H1 (cell line): ENCODE measurements at regions not wholly inside any gene's neighbourhood (a gene's known extent, or its start where the extent isn't known, plus 50 kb on each side); places are given as distances from the start of the nearest gene placed in this dataset.

Source experiments
- ASH2L ChIP-seq: fragments of 200-600, 300-600 bp; sonication (generic); IDR thresholded peaks from one replicate; pipeline ENCODE4 v1.7.1; 2017; ENCODE audit warnings: low read length
- TAF1 ChIP-seq: IDR thresholded peaks from 2 replicates; pipeline ENCODE4 v1.6.1; 2011; ENCODE audit warnings: mild to moderate bottlenecking, low read depth, low read length

DNA sequence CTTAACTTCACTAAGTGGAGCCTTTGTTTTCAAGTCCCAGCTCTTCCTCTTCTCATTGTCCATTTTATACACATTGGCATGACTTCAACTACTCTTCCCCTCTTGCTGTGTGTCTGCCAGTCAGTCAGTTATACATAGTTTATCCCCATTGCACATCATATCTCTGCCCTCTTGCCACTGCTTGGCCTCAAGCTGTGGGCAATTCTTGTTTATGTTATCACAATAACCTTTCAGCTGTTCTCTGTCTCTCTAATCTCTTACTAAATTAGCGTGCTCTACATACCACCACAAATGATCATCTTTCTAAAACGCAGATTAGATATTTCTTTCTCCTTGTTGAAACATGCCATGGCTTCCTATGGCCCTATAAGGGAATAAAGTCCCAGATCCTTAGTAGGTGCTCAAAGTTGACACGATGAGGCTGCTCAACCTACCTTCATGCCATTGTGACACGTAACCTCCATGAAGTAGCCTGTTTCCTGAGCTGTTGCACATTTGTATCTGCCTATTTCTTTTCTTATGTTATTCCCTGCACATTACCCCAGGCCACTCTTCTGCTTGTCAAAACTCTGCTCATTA, 239.3 kb downstream of the GAS1 start (continued):
- TF ChIP-seq ASH2L (no peak), TAF1 (no peak)
